ENCODE measurements at regions not wholly inside any gene's neighbourhood (a gene's known extent, or its start where the extent isn't known, plus 50 kb on each side); places are given as distances from the start of the nearest gene placed in this dataset.

DNA sequence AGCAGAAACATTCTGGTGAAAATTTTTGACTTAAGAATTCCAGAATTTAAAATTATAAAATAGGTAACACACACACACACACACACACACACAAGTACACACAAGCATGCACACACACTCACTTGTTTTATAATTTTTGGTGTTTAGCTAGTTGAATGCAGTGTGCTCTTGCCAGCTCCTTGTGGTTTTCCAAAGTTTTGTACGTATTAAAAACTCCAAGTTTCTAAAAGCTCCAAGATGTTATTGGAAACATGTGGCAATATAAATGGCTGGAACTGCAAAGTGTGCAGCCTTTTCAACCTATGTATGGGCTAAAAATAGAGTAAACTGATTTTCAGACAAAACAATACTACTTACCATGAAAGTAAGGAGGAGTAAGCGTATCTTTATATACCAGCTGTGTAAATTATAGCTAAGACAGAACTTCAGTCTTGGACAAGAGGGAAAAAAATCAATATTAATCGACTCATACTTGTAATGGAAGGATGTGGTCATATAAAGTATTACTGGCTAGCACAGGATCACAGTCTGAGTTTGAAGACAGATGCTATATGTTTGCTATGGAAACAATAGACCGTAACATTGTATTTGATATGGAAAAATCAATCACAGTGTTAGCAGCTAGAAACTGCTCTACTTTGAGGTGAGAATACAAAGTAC, 727.1 kb upstream of the GRAMD2B start:
- DNase-seq (ENCODE audit: low read depth): no peak
- TF ChIP-seq, protein P1, sequence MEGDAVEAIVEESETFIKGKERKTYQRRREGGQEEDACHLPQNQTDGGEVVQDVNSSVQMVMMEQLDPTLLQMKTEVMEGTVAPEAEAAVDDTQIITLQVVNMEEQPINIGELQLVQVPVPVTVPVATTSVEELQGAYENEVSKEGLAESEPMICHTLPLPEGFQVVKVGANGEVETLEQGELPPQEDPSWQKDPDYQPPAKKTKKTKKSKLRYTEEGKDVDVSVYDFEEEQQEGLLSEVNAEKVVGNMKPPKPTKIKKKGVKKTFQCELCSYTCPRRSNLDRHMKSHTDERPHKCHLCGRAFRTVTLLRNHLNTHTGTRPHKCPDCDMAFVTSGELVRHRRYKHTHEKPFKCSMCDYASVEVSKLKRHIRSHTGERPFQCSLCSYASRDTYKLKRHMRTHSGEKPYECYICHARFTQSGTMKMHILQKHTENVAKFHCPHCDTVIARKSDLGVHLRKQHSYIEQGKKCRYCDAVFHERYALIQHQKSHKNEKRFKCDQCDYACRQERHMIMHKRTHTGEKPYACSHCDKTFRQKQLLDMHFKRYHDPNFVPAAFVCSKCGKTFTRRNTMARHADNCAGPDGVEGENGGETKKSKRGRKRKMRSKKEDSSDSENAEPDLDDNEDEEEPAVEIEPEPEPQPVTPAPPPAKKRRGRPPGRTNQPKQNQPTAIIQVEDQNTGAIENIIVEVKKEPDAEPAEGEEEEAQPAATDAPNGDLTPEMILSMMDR (IDR thresholded peaks at IDR 0.05; ENCODE audit: control insufficient read depth, extremely low read depth, insufficient read depth): no peak
- no peak overlapping the region for H3K4me3 ChIP-seq (ENCODE audit: low read depth, low read length)

DNA sequence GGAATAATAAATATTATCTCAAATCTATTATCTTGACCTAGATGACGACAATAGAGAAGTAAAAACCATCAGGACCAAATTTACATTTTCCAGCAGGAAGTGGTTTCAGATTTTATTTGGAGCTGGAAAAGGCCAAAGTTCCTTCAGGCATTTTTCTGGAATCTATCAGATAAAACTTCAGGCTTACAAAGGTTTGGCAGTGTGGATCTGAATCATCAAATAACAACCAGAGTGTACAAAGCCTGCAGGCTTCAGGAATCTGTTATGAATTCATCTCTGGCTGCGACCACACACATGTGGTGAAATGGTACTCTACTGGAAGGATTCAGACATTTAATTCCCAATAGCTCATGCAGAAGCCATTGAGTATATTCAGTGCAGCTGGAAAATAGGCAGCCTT, 726.4 kb upstream of the GRAMD2B start:
- H3K4me3 ChIP-seq (ENCODE audit: low read depth, low read length): no peak overlapping the region
- no peak for DNase-seq (ENCODE audit: low read depth)
- TF ChIP-seq, protein P1 (IDR thresholded peaks at IDR 0.05; ENCODE audit: control insufficient read depth, extremely low read depth, insufficient read depth): no peak

DNA sequence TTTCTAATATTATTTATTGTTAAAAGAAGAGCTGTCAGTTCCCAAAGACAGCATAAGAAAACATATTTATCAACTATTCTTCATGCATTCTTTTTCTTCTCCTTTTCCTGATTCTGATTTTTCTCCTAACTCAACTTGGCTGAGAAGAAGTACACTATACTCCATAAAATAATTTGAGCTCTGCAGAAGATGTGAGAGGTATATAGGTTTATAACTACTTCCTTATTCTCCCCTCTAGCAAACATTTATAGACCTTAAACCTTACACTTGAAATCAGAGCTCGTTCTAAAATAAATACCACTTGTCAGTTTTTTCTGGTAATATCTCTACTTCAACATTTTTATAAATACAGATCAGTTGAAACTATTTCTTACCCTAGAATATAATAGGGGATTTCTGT, 724.8 kb upstream of the GRAMD2B start:
- no peak for DNase-seq (ENCODE audit: low read depth)
- no peak overlapping the region for H3K4me3 ChIP-seq (ENCODE audit: low read depth, low read length)
- TF ChIP-seq, protein P1 (IDR thresholded peaks at IDR 0.05; ENCODE audit: control insufficient read depth, extremely low read depth, insufficient read depth): no peak

DNA sequence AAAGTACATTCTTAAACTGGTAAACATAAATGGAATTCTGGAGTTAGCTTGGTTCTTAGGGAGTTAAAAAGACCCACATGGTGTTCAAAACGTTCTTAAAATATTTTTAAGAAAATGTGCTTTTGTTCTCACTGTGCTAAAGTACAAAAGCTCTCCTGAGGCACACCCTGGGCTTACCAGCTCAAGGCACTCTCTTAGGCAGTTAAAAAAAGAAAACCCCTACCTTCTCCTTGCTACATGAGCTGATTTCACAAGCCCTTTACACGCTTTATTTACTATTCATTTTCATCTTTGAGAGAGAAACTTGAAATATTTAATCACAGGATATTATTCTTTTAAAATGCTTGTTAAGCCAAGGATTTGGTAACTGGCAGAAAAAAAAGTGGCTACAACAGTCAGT, 723.3 kb upstream of the GRAMD2B start:
- H3K4me3 ChIP-seq (ENCODE audit: low read depth, low read length): no peak overlapping the region
- DNase-seq (ENCODE audit: low read depth): no peak
- TF ChIP-seq, protein P1 (IDR thresholded peaks at IDR 0.05; ENCODE audit: control insufficient read depth, extremely low read depth, insufficient read depth): no peak

DNA sequence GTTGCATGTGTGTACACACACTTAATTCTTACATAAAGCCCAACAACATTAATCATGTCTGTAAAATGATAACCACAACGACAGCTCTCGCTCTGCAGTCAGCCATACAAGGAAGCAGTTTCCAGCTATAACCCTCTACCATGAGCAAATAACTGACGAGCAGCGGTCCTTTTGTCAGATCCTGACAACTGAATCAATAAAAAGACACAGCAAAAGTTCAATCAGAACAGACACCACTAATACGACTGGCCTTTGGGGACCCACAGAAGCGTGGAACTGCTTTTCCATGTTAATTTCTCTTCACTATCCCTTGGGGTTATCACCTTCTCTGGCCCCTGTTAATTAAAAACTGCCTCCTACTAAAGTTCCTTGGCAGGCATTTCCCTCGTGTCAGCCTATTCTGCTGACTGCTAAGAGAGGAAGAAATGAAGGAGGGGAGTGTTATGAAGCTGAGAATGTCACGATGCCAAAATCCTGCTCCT, 722.8 kb upstream of the GRAMD2B start:
- no peak overlapping the region for H3K4me3 ChIP-seq (ENCODE audit: low read depth, low read length)
- no peak for DNase-seq (ENCODE audit: low read depth)
- TF ChIP-seq, protein P1 (IDR thresholded peaks at IDR 0.05; ENCODE audit: control insufficient read depth, extremely low read depth, insufficient read depth): no peak

DNA sequence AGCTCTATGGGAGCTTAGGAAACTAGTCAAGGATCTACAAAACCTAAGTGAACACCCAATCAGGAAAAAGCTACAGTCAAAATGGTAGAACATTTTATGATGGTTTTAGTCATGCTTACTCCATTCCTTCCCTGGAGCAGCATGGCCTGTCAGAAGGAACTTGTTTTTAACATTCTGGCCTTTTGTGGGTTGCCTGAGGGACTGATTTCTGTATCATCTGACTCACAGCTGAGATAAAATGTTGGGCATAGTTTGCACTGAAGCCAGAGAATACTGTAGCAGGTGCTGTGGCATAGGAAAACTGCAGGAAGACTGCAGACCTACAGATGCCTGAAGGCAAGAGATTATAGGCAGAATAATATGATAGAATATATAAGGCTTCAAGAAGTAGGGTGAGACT, 719.6 kb upstream of the GRAMD2B start:
- no peak overlapping the region for H3K4me3 ChIP-seq (ENCODE audit: low read depth, low read length)
- DNase-seq (ENCODE audit: low read depth): no peak
- TF ChIP-seq, protein P1 (IDR thresholded peaks at IDR 0.05; ENCODE audit: control insufficient read depth, extremely low read depth, insufficient read depth): no peak

DNA sequence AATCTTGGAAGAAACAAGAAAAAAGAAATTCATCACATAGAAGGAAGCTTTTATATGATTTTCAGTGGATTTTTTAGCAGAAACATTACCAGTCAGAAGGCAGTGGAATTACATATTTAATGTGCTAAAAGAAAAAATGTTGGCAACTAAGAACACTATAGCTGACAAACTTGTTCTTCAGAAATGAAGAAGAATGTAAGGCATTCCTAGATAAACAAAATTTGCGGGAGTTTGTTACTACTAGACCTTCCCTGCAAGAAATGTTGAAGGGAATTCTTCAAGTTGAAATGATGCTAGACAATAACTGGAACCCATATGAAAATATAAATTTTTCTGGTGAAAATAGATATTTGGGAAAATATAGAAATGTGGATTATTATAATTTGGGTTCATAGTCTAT, 718.3 kb upstream of the GRAMD2B start:
- DNase-seq (ENCODE audit: low read depth): no peak
- H3K4me3 ChIP-seq (ENCODE audit: low read depth, low read length): no peak overlapping the region
- TF ChIP-seq, protein P1 (IDR thresholded peaks at IDR 0.05; ENCODE audit: control insufficient read depth, extremely low read depth, insufficient read depth): no peak

Data from LNCaP clone FGC (cell line).